ENCODE measurements at regions not wholly inside any gene's neighbourhood (a gene's known extent, or its start where the extent isn't known, plus 50 kb on each side); places are given as distances from the start of the nearest gene placed in this dataset.

GRCh38 chr10:53573498-53573897, 800.9 kb upstream of the MBL2 start:
- Histone ChIP-seq H3K4me1 (replicated peaks; ENCODE audit: insufficient read depth) (no peaks in the 10 kb centered on the region), H3K4me3 (no peak overlapping the region), H3K36me3 (ENCODE audit: low read depth) (no peaks in the 10 kb centered on the region), H4K20me1 (ENCODE audit: insufficient read depth) (no peaks in the 10 kb centered on the region), H3K27ac (no peak overlapping the region), H3K9me3 (ENCODE audit: insufficient read depth, low read depth) (no peaks in the 10 kb centered on the region), H3K4me2 (no peak overlapping the region), H3K79me2 (ENCODE audit: low read depth) (no peaks in the 10 kb centered on the region), H3F3A (ENCODE audit: insufficient read depth, low read depth) (no peaks in the 10 kb centered on the region), H3K9me2 (ENCODE audit: insufficient read depth) (no peaks in the 10 kb centered on the region), H2AFZ (no peak overlapping the region), H3K27me3 (ENCODE audit: insufficient read depth, low read depth) (no peaks in the 10 kb centered on the region)
- intact Hi-C loops (cut with micrococcal nuclease; ENCODE audit: unreplicated experiment): no loop called here
- POLR2A ChIA-PET (ENCODE audit: unreplicated experiment): no interaction called here
- TF ChIP-seq EZH2 (IDR thresholded peaks at IDR 0.05; ENCODE audit: low read depth) (no peak), CTCF (conservative IDR thresholded peaks at IDR 0.05) (no peak)
- CTCF ChIA-PET: no interaction called here
- BruUV-seq (replicated peaks): no TSS peak
- no peak for DNase-seq

- ChIA-PET CTCF (no interaction called here), POLR2A (ENCODE audit: unreplicated experiment) (no interaction called here)
These were observed 800.2 kb upstream of the MBL2 start for GRCh38 chr10:53572799-53573198.

GRCh38 chr10:53570221-53570620, 797.6 kb upstream of the MBL2 start:
- ChIA-PET CTCF (no interaction called here), POLR2A (ENCODE audit: unreplicated experiment) (no interaction called here)
- TF ChIP-seq CTCF (conservative IDR thresholded peaks at IDR 0.05): no peak
- TF ChIP-seq EZH2 (IDR thresholded peaks at IDR 0.05; ENCODE audit: low read depth): no peak
- intact Hi-C loops (cut with micrococcal nuclease; ENCODE audit: unreplicated experiment): no loop called here
- Histone ChIP-seq H3K79me2 (ENCODE audit: low read depth) (no peaks in the 10 kb centered on the region), H3K27me3 (ENCODE audit: insufficient read depth, low read depth) (no peaks in the 10 kb centered on the region), H3K27ac (no peak overlapping the region), H3K9me2 (ENCODE audit: insufficient read depth) (no peaks in the 10 kb centered on the region; the same call in 1 of the 2 replicates), H3K9me3 (ENCODE audit: insufficient read depth, low read depth) (no peaks in the 10 kb centered on the region), H3K4me2 (no peak overlapping the region), H3K4me3 (no peak overlapping the region), H4K20me1 (ENCODE audit: insufficient read depth) (no peaks in the 10 kb centered on the region), H2AFZ (no peak overlapping the region), H3F3A (ENCODE audit: insufficient read depth, low read depth) (no peaks in the 10 kb centered on the region), H3K4me1 (replicated peaks; ENCODE audit: insufficient read depth) (no peaks in the 10 kb centered on the region), H3K36me3 (ENCODE audit: low read depth) (no peaks in the 10 kb centered on the region)
- no peak for DNase-seq
- no TSS peak for BruUV-seq (replicated peaks)

More at GRCh38 chr10:53572799-53573198, 800.2 kb upstream of the MBL2 start:
- no peaks in the 10 kb centered on the region for H3K9me3 ChIP-seq (ENCODE audit: insufficient read depth, low read depth)
- TF ChIP-seq CTCF (conservative IDR thresholded peaks at IDR 0.05): no peak
- TF ChIP-seq EZH2 (IDR thresholded peaks at IDR 0.05; ENCODE audit: low read depth): no peak
- no peaks in the 10 kb centered on the region for H4K20me1 ChIP-seq (ENCODE audit: insufficient read depth)
- no peak overlapping the region for H2AFZ ChIP-seq
- DNase-seq: no peak
- intact Hi-C loops (cut with micrococcal nuclease; ENCODE audit: unreplicated experiment): no loop called here
- no peaks in the 10 kb centered on the region for H3K27me3 ChIP-seq (ENCODE audit: insufficient read depth, low read depth)
- no peaks in the 10 kb centered on the region for H3F3A ChIP-seq (ENCODE audit: insufficient read depth, low read depth)
- no peak overlapping the region for H3K4me3 ChIP-seq
- no peak overlapping the region for H3K27ac ChIP-seq
- H3K79me2 ChIP-seq (ENCODE audit: low read depth): no peaks in the 10 kb centered on the region
- BruUV-seq (replicated peaks): no TSS peak
- H3K4me1 ChIP-seq (replicated peaks; ENCODE audit: insufficient read depth): no peaks in the 10 kb centered on the region
- no peak overlapping the region for H3K4me2 ChIP-seq
- H3K9me2 ChIP-seq (ENCODE audit: insufficient read depth): no peaks in the 10 kb centered on the region; the same call in 1 of the 2 replicates
- H3K36me3 ChIP-seq (ENCODE audit: low read depth): no peaks in the 10 kb centered on the region
